Testis (tissue), 2 donors: ENCODE measurements at regions not wholly inside any gene's neighbourhood (a gene's known extent, or its start where the extent isn't known, plus 50 kb on each side); places are given as distances from the start of the nearest gene placed in this dataset.
"Not testable (repeated sequence)": the region's sequence is repeated elsewhere in the genome, so short reads cannot be mapped to it uniquely, and the experiment has no call there.

Experiments used
- DNase-seq: peaks from one replicate; pipeline ENCODE4 v3.0.0-alpha.2; 2019
- H3K27ac ChIP-seq, 2 donors: fragments of 200-600 bp; sonication (generic); one replicate each; pipeline ENCODE4 v1.5.1; 2019
- H3K27me3 ChIP-seq: fragments of 200-600 bp; sonication (generic); one replicate; pipeline ENCODE4 v1.5.1; 2019
- H3K36me3 ChIP-seq: fragments of 200-600 bp; sonication (generic); one replicate; pipeline ENCODE4 v1.5.1; 2017; ENCODE audit warnings: low read depth; ENCODE audit errors: missing control alignments
- H3K4me1 ChIP-seq: fragments of 200-600 bp; sonication (generic); one replicate; pipeline ENCODE4 v1.5.1; 2019
- H3K4me3 ChIP-seq, 2 donors: fragments of 200-600 bp; sonication (generic); one replicate each; pipeline ENCODE4 v1.5.1; 2017 to 2019
- H3K9me3 ChIP-seq: fragments of 200-600 bp; sonication (generic); one replicate; pipeline ENCODE4 v1.5.1; 2017
- CTCF ChIP-seq, 3 experiments: fragments of 450-650 bp in 2 of 3; fragments of 200-600 bp in 1 of 3; sonication (generic) in 1 of 3; IDR thresholded peaks; one replicate each; pipeline ENCODE4 v1.5.1; 2016 to 2019; ENCODE audit warnings: antibody characterized with exemption in 3 of 3, mild to moderate bottlenecking in 2 of 3, moderate library complexity in 1 of 3
- POLR2A ChIP-seq: fragments of 450-650 bp; IDR thresholded peaks from one replicate; pipeline ENCODE4 v1.6.1; 2017; ENCODE audit warnings: antibody characterized with exemption, mild to moderate bottlenecking, moderate library complexity
- WGBS, 2 donors: methylation state at CpG; one replicate each; pipeline ENCODE4 v1.1.5; 2018; 5-methylcytosine and 5-hydroxymethylcytosine counted together
- intact Hi-C: fragments of 100-400 bp; cut with DNase I; formaldehyde crosslinking; loops from one replicate; pipeline ENCODE4 v1.15.1; 2023; ENCODE audit warnings: low total_unique reads

- no peak for TF ChIP-seq CTCF (IDR thresholded peaks at IDR 0.05)
- Histone ChIP-seq H3K36me3 (no peaks in the 10 kb centered on the region), H3K4me3 (no peak overlapping the region), H3K9me3 (no peaks in the 10 kb centered on the region), H3K27ac (no peak overlapping the region), H3K27me3 (no peaks in the 10 kb centered on the region), H3K4me1 (peaks cover 3% of the 10 kb centered on the region)
- intact Hi-C loops, result no loop called here
- no peak for DNase-seq
- WGBS, 2 donors, result 52 to 53% methylated on average over 2 of the region's 2 CpGs
Measured at GRCh38 chr7:13117103-13117502, 429.7 kb downstream of the ARL4A start.

GRCh38 chr7:13117592-13117991, 430.2 kb downstream of the ARL4A start:
- Histone ChIP-seq H3K4me1 (peaks cover 3% of the 10 kb centered on the region), H3K9me3 (no peaks in the 10 kb centered on the region), H3K4me3 (no peak overlapping the region), H3K27ac (no peak overlapping the region), H3K36me3 (no peaks in the 10 kb centered on the region), H3K27me3 (no peaks in the 10 kb centered on the region)
- DNase-seq, result no peak
- intact Hi-C loops, result no loop called here
- TF ChIP-seq POLR2A (no peak), CTCF (IDR thresholded peaks at IDR 0.05) (no peak)

- H3K4me3 ChIP-seq, H3K36me3 ChIP-seq, H3K27me3 ChIP-seq, H3K27ac ChIP-seq, intact Hi-C loops, DNase-seq, H3K4me1 ChIP-seq, H3K9me3 ChIP-seq: not testable (repeated sequence)
- 98 to 100% methylated on average over 2 of the region's 2 CpGs for WGBS, 2 donors
Measured at GRCh38 chr7:13124629-13125028, 437.2 kb downstream of the ARL4A start.

GRCh38 chr7:13126347-13126746, 438.9 kb downstream of the ARL4A start:
- H3K27ac ChIP-seq, result no peak overlapping the region
- H3K4me1 ChIP-seq, result no peaks in the 10 kb centered on the region
- H3K9me3 ChIP-seq, result no peaks in the 10 kb centered on the region
- WGBS, 2 donors, result 71 to 85% methylated on average over 5 of the region's 5 CpGs
- H3K4me3 ChIP-seq, result no peak overlapping the region
- H3K27me3 ChIP-seq, result no peaks in the 10 kb centered on the region
- DNase-seq, result no peak
- TF ChIP-seq CTCF (IDR thresholded peaks at IDR 0.05), result no peak
- no peak for TF ChIP-seq POLR2A
- no peaks in the 10 kb centered on the region for H3K36me3 ChIP-seq
- intact Hi-C loops, result no loop called here

- intact Hi-C loops, result no loop called here
- TF ChIP-seq CTCF (IDR thresholded peaks at IDR 0.05), result no peak
- TF ChIP-seq POLR2A, result no peak
- Histone ChIP-seq H3K9me3 (no peaks in the 10 kb centered on the region), H3K4me1 (no peaks in the 10 kb centered on the region), H3K36me3 (no peaks in the 10 kb centered on the region), H3K4me3 (no peak overlapping the region), H3K27me3 (no peaks in the 10 kb centered on the region), H3K27ac (no peak overlapping the region)
- 87% methylated on average over 4 of the region's 4 CpGs for WGBS, 2 donors
- DNase-seq, result no peak
Measured at GRCh38 chr7:13130321-13130720, 442.9 kb downstream of the ARL4A start.

GRCh38 chr7:13130906-13131305, 443.5 kb downstream of the ARL4A start:
- H3K27ac ChIP-seq, H3K27me3 ChIP-seq, DNase-seq, intact Hi-C loops, H3K9me3 ChIP-seq, H3K4me1 ChIP-seq, H3K36me3 ChIP-seq, H3K4me3 ChIP-seq: not testable (repeated sequence)
- 93 to 97% methylated on average over 3 of the region's 3 CpGs for WGBS, 2 donors
